Hypothalamus (tissue), 51 donors: ENCODE measurements at regions not wholly inside any gene's neighbourhood (a gene's known extent, or its start where the extent isn't known, plus 50 kb on each side); places are given as distances from the start of the nearest gene placed in this dataset.
A peak's percentile ranks its signal among the peaks of the same experiment; 100 is the strongest.

Experiments used
- DNase-seq, 51 donors: peaks; one replicate each; lab custom pipeline; 2025; lab: John Stamatoyannopoulos, UW

DNA sequence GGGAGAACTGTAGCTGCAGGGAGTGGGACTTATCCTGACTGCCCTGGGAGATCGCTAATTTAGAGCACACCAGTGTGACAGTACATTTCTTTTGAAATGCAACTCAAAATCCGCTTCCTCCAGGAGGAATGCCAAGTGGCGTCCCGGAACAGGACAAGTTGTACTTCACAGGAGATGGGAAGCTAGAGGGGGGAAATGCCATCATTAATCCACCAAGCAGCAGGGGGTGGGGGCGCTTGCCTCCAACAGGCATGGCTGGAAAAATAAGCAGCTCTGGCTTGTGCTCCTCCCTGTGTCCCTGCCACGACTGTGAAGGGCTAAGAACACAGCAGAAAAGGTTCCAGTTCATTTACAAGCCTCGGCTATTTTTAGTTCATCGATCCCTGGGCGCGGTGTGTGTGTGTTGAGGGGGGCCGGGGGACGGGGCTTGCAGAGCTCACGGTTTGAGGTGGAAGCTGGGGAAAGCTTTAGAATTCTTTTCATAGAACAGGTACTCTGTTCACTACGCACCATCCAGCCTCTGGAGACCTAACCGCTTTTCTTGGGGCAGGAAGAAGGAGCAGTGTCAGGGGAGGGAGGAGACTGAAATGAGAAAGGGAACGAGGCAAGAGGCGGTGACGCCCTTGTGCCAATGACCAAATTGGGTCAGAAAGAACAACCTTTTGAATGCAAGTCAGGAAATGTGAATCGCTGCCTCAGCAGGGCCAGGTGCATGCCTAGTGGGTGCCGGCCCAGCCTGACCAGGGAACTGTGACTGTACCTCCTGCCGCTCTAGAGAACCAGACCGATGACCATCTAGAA, 51.8 kb upstream of the DGKG start:
- peak in 44 of 51 donors; percentile 6 to 81 (median 48) for DNase-seq

DNA sequence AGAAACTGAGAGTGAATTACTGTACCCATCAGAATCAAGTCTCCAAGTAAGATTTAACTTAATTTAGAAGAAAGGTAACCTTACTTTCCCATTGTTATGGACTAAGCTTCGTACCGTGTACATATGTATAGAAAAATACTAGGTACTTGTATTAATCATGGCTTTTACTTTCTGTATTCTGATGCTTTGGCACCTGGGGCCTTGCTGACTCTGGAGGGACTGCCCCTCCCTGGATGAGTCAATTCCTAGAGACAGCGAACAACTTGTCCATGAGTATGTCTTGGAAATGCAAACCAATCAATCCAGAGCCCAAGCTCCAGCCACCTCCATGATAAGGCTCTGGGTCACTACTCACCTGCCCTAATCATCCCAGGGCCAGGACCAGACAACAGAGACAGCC, 50.0 kb upstream of the DGKG start:
- no peak for DNase-seq
